GM19324 (cell line): ENCODE measurements at regions not wholly inside any gene's neighbourhood (a gene's known extent, or its start where the extent isn't known, plus 50 kb on each side); places are given as distances from the start of the nearest gene placed in this dataset.
A peak's percentile ranks its signal among the peaks of the same experiment; 100 is the strongest.
"Not testable (repeated sequence)": the region's sequence is repeated elsewhere in the genome, so short reads cannot be mapped to it uniquely, and the experiment has no call there.

Source experiments
- ATAC-seq: cut with Tn5 transposase; IDR thresholded peaks from one replicate; pipeline ENCODE4 v1.9.1; 2021; ENCODE audit warnings: mild to moderate bottlenecking, moderate library complexity; ENCODE audit not compliant: unreplicated experiment, low FRiP score

- no peak for ATAC-seq
These were observed 562.1 kb downstream of the DACH1 start for GRCh38 chr13:71304861-71305260.

- ATAC-seq = no peak
These were observed 563.9 kb downstream of the DACH1 start for GRCh38 chr13:71303144-71303543.

- no peak for ATAC-seq
These were observed 566.4 kb downstream of the DACH1 start for GRCh38 chr13:71300602-71301001.

- ATAC-seq = no peak
These were observed 575.2 kb downstream of the DACH1 start for GRCh38 chr13:71291842-71292146.

- ATAC-seq = peak; percentile 85
These were observed 575.8 kb downstream of the DACH1 start for GRCh38 chr13:71290963-71291841.

- not testable (repeated sequence) for ATAC-seq
These were observed 577.0 kb downstream of the DACH1 start for GRCh38 chr13:71289980-71290379.

- ATAC-seq = no peak
These were observed 581.3 kb downstream of the DACH1 start for GRCh38 chr13:71285700-71286099.

- no peak for ATAC-seq
These were observed 588.5 kb downstream of the DACH1 start for GRCh38 chr13:71278512-71278911.

GRCh38 chr13:71274923-71275608 lies 591.9 kb downstream of the DACH1 start:
- peak; percentile 86 for ATAC-seq

GRCh38 chr13:71261256-71261655 lies 605.7 kb downstream of the DACH1 start:
- ATAC-seq = no peak

- no peak for ATAC-seq
These were observed 606.8 kb downstream of the DACH1 start for GRCh38 chr13:71260246-71260645.

GRCh38 chr13:71255633-71256032 lies 611.4 kb downstream of the DACH1 start:
- no peak for ATAC-seq

- ATAC-seq = no peak
These were observed 612.6 kb downstream of the DACH1 start for GRCh38 chr13:71254384-71254783.

GRCh38 chr13:71252184-71252704 lies 614.8 kb downstream of the DACH1 start:
- no peak for ATAC-seq

- ATAC-seq = no peak
These were observed 615.6 kb downstream of the DACH1 start for GRCh38 chr13:71251292-71251951.

GRCh38 chr13:71249011-71249410 lies 618.0 kb downstream of the DACH1 start:
- no peak for ATAC-seq

GRCh38 chr13:71244161-71244560 lies 622.8 kb downstream of the DACH1 start:
- no peak for ATAC-seq

- no peak for ATAC-seq
These were observed 624.8 kb downstream of the DACH1 start for GRCh38 chr13:71242201-71242600.

GRCh38 chr13:71240911-71241310 lies 626.1 kb downstream of the DACH1 start:
- ATAC-seq = no peak

- ATAC-seq = no peak
These were observed 629.7 kb downstream of the DACH1 start for GRCh38 chr13:71237332-71237731.

GRCh38 chr13:71219698-71220415 lies 647.1 kb downstream of the DACH1 start:
- ATAC-seq = no peak
